GM06990 (cell line): ENCODE measurements at regions not wholly inside any gene's neighbourhood (a gene's known extent, or its start where the extent isn't known, plus 50 kb on each side); places are given as distances from the start of the nearest gene placed in this dataset.
"Not testable (repeated sequence)": the region's sequence is repeated elsewhere in the genome, so short reads cannot be mapped to it uniquely, and the experiment has no call there.

Experiments
- DNase-seq: peaks from one replicate; pipeline ENCODE4 v3.0.0-alpha.2; 2011; ENCODE audit not compliant: insufficient read length; ENCODE audit errors: extremely low read depth
- H3K27me3 ChIP-seq: replicated peaks from 2 replicates; pipeline ENCODE4 v1.6.0; 2011; ENCODE audit warnings: low read length; ENCODE audit not compliant: control insufficient read depth, insufficient read depth
- H3K36me3 ChIP-seq: 2 replicates; pipeline ENCODE4 v1.5.1; 2011; ENCODE audit warnings: low read length; ENCODE audit not compliant: control insufficient read depth, insufficient read depth
- H3K4me3 ChIP-seq: replicated peaks from 2 replicates; pipeline ENCODE4 v1.5.1; 2011; ENCODE audit warnings: low read depth, mild to moderate bottlenecking, control low read depth, low read length
- CTCF ChIP-seq: IDR thresholded peaks from 2 replicates; pipeline ENCODE4 v1.5.1; 2011; ENCODE audit warnings: low read length, control low read depth, mild to moderate bottlenecking, inconsistent platforms; ENCODE audit not compliant: insufficient read depth, poor library complexity, severe bottlenecking

- no peak for TF ChIP-seq CTCF
- Histone ChIP-seq H3K27me3 (no peaks in the 10 kb centered on the region), H3K4me3 (no peak overlapping the region), H3K36me3 (no peaks in the 10 kb centered on the region)
- DNase-seq: no peak
These were observed 416.7 kb upstream of the AKR1E2 start for GRCh38 chr10:4409319-4409718.

- DNase-seq: no peak
- no peaks in the 10 kb centered on the region for H3K27me3 ChIP-seq
- no peaks in the 10 kb centered on the region for H3K36me3 ChIP-seq
- TF ChIP-seq CTCF: no peak
- no peak overlapping the region for H3K4me3 ChIP-seq
These were observed 418.2 kb upstream of the AKR1E2 start for GRCh38 chr10:4407783-4408182.

GRCh38 chr10:4405828-4406227, 420.2 kb upstream of the AKR1E2 start:
- H3K36me3 ChIP-seq: no peaks in the 10 kb centered on the region
- no peaks in the 10 kb centered on the region for H3K27me3 ChIP-seq
- no peak overlapping the region for H3K4me3 ChIP-seq
- TF ChIP-seq CTCF: no peak
- no peak for DNase-seq

GRCh38 chr10:4403638-4404252, 422.3 kb upstream of the AKR1E2 start:
- Histone ChIP-seq H3K27me3 (no peaks in the 10 kb centered on the region), H3K4me3 (no peak overlapping the region), H3K36me3 (no peaks in the 10 kb centered on the region)
- TF ChIP-seq CTCF: no peak
- DNase-seq: no peak

- not testable (repeated sequence) for H3K27me3 ChIP-seq, H3K4me3 ChIP-seq
These were observed 424.9 kb upstream of the AKR1E2 start for GRCh38 chr10:4401080-4401479.

GRCh38 chr10:4399556-4399955, 426.5 kb upstream of the AKR1E2 start:
- DNase-seq: no peak
- no peaks in the 10 kb centered on the region for H3K27me3 ChIP-seq
- TF ChIP-seq CTCF: no peak
- H3K36me3 ChIP-seq: no peaks in the 10 kb centered on the region
- H3K4me3 ChIP-seq: no peak overlapping the region

More at GRCh38 chr10:4401080-4401479, 424.9 kb upstream of the AKR1E2 start:
- H3K36me3 ChIP-seq, DNase-seq: not testable (repeated sequence)
